K562 (cell line): ENCODE measurements at regions not wholly inside any gene's neighbourhood (a gene's known extent, or its start where the extent isn't known, plus 50 kb on each side); places are given as distances from the start of the nearest gene placed in this dataset.

ENCODE experiments used
- ATAC-seq: fragments of 200-7000 bp; cut with Tn5 transposase; 3 replicates; pipeline ENCODE4 v1.9.1; 2020; ENCODE audit warnings: moderate library complexity
- BruUV-seq: library from RNA; stranded (reverse); fragments of 400-500 nt; replicated peaks from 2 replicates; lab custom pipeline; 2021; lab: Mats Ljungman, UMichigan
- CTCF ChIA-PET: fragments of 300-600 bp; formaldehyde crosslinking; extraction: SDS; loops from one replicate; lab custom pipeline; 2021; ENCODE audit warnings: low intra/inter-chr PET ratio; lab: Yijun Ruan, JAX
- POLR2A ChIA-PET: fragments of 300-600, 350-650 bp; sonication (Branson Sonifier 250); formaldehyde crosslinking; extraction: SDS; loops from one replicate; lab custom pipeline; 2021; ENCODE audit warnings: antibody characterized with exemption, inconsistent platforms; lab: Yijun Ruan, JAX
- DNase-seq, 4 experiments: peaks; one replicate each; pipeline versions ENCODE4 v3.0.0 to v3.0.0-alpha.2; 2011 to 2018; ENCODE audit warnings: low spot score in 3 of 4, mixed read lengths in 3 of 4; ENCODE audit errors: extremely low read depth in 1 of 4
- FAIRE-seq: peaks from 2 replicates; lab custom pipeline; 2011; peaks lifted over from hg19 to GRCh38; lab: Jason Lieb, UNC
- H2AFZ ChIP-seq: 2 replicates; pipeline ENCODE4 v1.6.0; 2011; ENCODE audit warnings: low read depth, low read length, control low read depth, inconsistent platforms
- H3K27ac ChIP-seq: fragments of 200-600 bp; 3 replicates; pipeline ENCODE4 v1.8.0; 2011; ENCODE audit warnings: low read depth, mild to moderate bottlenecking, control low read depth, inconsistent platforms, low read length, moderate library complexity, mixed read lengths; ENCODE audit errors: extremely low read depth
- H3K27me3 ChIP-seq, 2 experiments: fragments of 300-600 bp in 1 of 2; 2 replicates in 1 of 2; 3 replicates in 1 of 2; pipeline versions ENCODE4 v1.6.0 to v1.8.0; 2011; ENCODE audit warnings: inconsistent platforms in 2 of 2, low read length in 2 of 2, mild to moderate bottlenecking in 1 of 2, mixed read lengths in 1 of 2, moderate library complexity in 1 of 2; ENCODE audit not compliant: control insufficient read depth in 2 of 2, insufficient read depth in 2 of 2
- H3K36me3 ChIP-seq: fragments of 300-600 bp; 3 replicates; pipeline ENCODE4 v1.8.0; 2011; ENCODE audit warnings: mild to moderate bottlenecking, low read length, inconsistent platforms; ENCODE audit not compliant: control insufficient read depth, insufficient read depth
- H3K4me1 ChIP-seq, 2 experiments: fragments of 200-600 bp in 1 of 2; replicated peaks in 1 of 2; 2 replicates in 1 of 2; 3 replicates in 1 of 2; pipeline versions ENCODE4 v1.5.1 to v1.8.0; 2011; ENCODE audit warnings: inconsistent platforms in 2 of 2, low read length in 2 of 2, mild to moderate bottlenecking in 1 of 2, mixed read lengths in 1 of 2, moderate library complexity in 1 of 2; ENCODE audit not compliant: control insufficient read depth in 2 of 2, insufficient read depth in 2 of 2
- H3K4me2 ChIP-seq: 2 replicates; pipeline ENCODE4 v1.6.1; 2011; ENCODE audit warnings: low read length, control low read depth, inconsistent platforms, mixed read lengths; ENCODE audit not compliant: insufficient read depth
- H3K4me3 ChIP-seq: fragments of 200-600 bp; sonication (generic), shearing (Covaris generic); 2 replicates; pipeline ENCODE4 v1.5.1; 2016; ENCODE audit warnings: control low read depth, inconsistent platforms
- H3K79me2 ChIP-seq: fragments of 200-600 bp; 3 replicates; pipeline ENCODE4 v1.8.0; 2011; ENCODE audit warnings: low read length, inconsistent platforms; ENCODE audit not compliant: control insufficient read depth, insufficient read depth
- H3K9ac ChIP-seq, 2 experiments: 2 replicates each; pipeline versions ENCODE4 v1.6.0 to v1.6.1; 2011; ENCODE audit warnings: low read depth in 2 of 2, low read length in 2 of 2, control low read depth in 1 of 2, inconsistent platforms in 1 of 2, mild to moderate bottlenecking in 1 of 2, mixed read lengths in 1 of 2; ENCODE audit not compliant: insufficient read depth in 1 of 2
- H3K9me1 ChIP-seq: one replicate; pipeline ENCODE4 v1.6.0; 2011; ENCODE audit warnings: inconsistent platforms, mild to moderate bottlenecking, low read length, moderate library complexity; ENCODE audit not compliant: control insufficient read depth, insufficient read depth
- H3K9me3 ChIP-seq: replicated peaks from 2 replicates; pipeline ENCODE4 v1.5.1; 2011; ENCODE audit warnings: low read depth, low read length, inconsistent platforms; ENCODE audit not compliant: control insufficient read depth, insufficient read depth
- H4K20me1 ChIP-seq: replicated peaks from 2 replicates; pipeline ENCODE4 v1.6.1; 2011; ENCODE audit warnings: low read length, inconsistent platforms, mixed read lengths; ENCODE audit not compliant: control insufficient read depth, insufficient read depth
- EP400 ChIP-seq: fragments of 450-650 bp; IDR thresholded peaks from 2 replicates; pipeline ENCODE4 v1.6.1; 2017; ENCODE audit warnings: antibody characterized with exemption, mild to moderate bottlenecking, moderate library complexity
- HSF4 ChIP-seq: fragments of 250-450 bp; sonication (Bioruptor Pico); IDR thresholded peaks from 2 replicates; pipeline ENCODE4 v2.1.2; 2022; ENCODE audit warnings: mild to moderate bottlenecking, moderate library complexity, borderline replicate concordance
- KHSRP ChIP-seq: fragments of 450-650 bp; IDR thresholded peaks from 2 replicates; pipeline ENCODE4 v1.6.1; 2017
- MAZ ChIP-seq, 2 experiments: fragments of 450-650 bp in 1 of 2; sonication (generic) in 1 of 2; formaldehyde crosslinking; IDR thresholded peaks in 1 of 2; conservative IDR thresholded peaks in 1 of 2; 2 replicates each; pipeline versions ENCODE4 v1.4.0 to v1.5.0; 2020; ENCODE audit warnings: mild to moderate bottlenecking in 1 of 2, missing genetic modification reagents in 1 of 2
- MYNN ChIP-seq, 2 experiments: sonication (generic); formaldehyde crosslinking in 1 of 2; IDR thresholded peaks; 2 replicates each; pipeline versions ENCODE4 v1.5.0 to v1.6.1; 2016 to 2020; ENCODE audit warnings: antibody characterized with exemption in 1 of 2, missing genetic modification reagents in 1 of 2
- NFIC ChIP-seq: fragments of 450-650 bp; IDR thresholded peaks from 2 replicates; pipeline ENCODE4 v1.6.1; 2017; ENCODE audit warnings: mild to moderate bottlenecking, inconsistent platforms
- NR2F6 ChIP-seq: fragments of 450-650 bp; formaldehyde crosslinking; IDR thresholded peaks from 2 replicates; pipeline ENCODE4 v1.4.0; 2020; ENCODE audit warnings: mild to moderate bottlenecking
- PCBP1 ChIP-seq: fragments of 200-400 bp; formaldehyde crosslinking; IDR thresholded peaks from 2 replicates; pipeline ENCODE4 v1.6.1; 2018; ENCODE audit warnings: mild to moderate bottlenecking, low read depth, low read length; ENCODE audit not compliant: poor library complexity, severe bottlenecking
- PHF8 ChIP-seq: fragments of 200-600 bp; sonication (generic); IDR thresholded peaks from 2 replicates; pipeline ENCODE4 v1.6.1; 2012; ENCODE audit warnings: mixed run types, mild to moderate bottlenecking, inconsistent platforms, low read length, moderate library complexity, borderline replicate concordance
- TCF7 ChIP-seq: sonication (generic); IDR thresholded peaks from 2 replicates; pipeline ENCODE4 v1.6.1; 2016; ENCODE audit warnings: antibody characterized with exemption, borderline replicate concordance
- TSC22D4 ChIP-seq: fragments of 450-650 bp; IDR thresholded peaks from 2 replicates; pipeline ENCODE4 v1.6.1; 2016; ENCODE audit warnings: missing genetic modification characterization, missing biosample characterization, control low read depth
- WGBS: fragments of 100-300 bp; shearing (Covaris generic); methylation state at CpG from one replicate; pipeline ENCODE4 v1.1.6; 2016; ENCODE audit warnings: low coverage, mixed read lengths; ENCODE audit not compliant: insufficient coverage; ENCODE audit errors: missing lambda C conversion rate; 5-methylcytosine and 5-hydroxymethylcytosine counted together
- in situ Hi-C: fragments of 300-500 bp; cut with MboI; formaldehyde crosslinking; loops from 4 replicates; pipeline ENCODE4 v1.15.0; 2018; ENCODE audit warnings: inconsistent platforms, mixed read lengths
- intact Hi-C: fragments of 100-400 bp; cut with micrococcal nuclease; formaldehyde crosslinking; loops from 2 replicates; pipeline ENCODE4 v1.14.2; 2022
- TF ChIP-seq, protein P1 (sequence below): fragments of 200-400 bp; formaldehyde crosslinking; IDR thresholded peaks from 2 replicates; pipeline ENCODE4 v1.6.1; 2017; ENCODE audit warnings: mild to moderate bottlenecking, low read depth, low read length, moderate library complexity
- TF ChIP-seq, protein P2 (sequence below), 2 experiments: fragments of 450-650 bp; IDR thresholded peaks; 2 replicates each; pipeline ENCODE4 v1.6.1; 2016; ENCODE audit warnings: mild to moderate bottlenecking in 2 of 2, borderline replicate concordance in 1 of 2, low read depth in 1 of 2, moderate library complexity in 1 of 2

DNA sequence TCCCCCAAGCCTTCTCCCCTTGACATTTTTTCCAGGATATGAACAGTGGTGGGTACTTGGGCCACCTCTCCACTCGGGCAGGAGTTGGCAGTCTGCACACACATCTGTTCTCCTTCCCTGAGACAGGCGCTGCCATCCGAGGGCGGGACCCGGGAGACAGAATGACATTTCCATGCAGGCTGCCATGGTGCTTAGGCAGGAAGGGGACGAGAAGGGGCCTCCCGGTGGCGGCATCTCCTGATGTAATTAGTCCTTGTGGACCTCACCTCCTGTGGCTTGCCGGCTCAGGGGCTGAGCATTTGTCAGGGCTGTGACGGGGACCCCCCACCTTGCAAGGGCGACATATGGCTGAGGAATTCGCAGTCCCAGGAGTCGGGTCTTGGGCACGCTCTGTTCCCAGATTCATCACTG is 197.2 kb downstream of the FOXL1 start:
- peaks cover 17 to 71% of the 10 kb centered on the region in 2 experiments; a peak in 4 of 5 replicates for H3K27me3 ChIP-seq
- ATAC-seq: no peak
- in situ Hi-C loops: no loop called here

More for the DNA sequence above, 197.2 kb downstream of the FOXL1 start:
- H3K79me2 ChIP-seq: no peaks in the 10 kb centered on the region
- DNase-seq (no peak), FAIRE-seq (no peak)
- H3K27ac ChIP-seq: no peak overlapping the region
- no TSS peak for BruUV-seq
- H3K4me3 ChIP-seq: no peak overlapping the region
- ChIA-PET CTCF (no interaction called here), POLR2A (no interaction called here)
- TF ChIP-seq PHF8 (no peak), KHSRP (no peak), TSC22D4 (tag) (no peak), NR2F6 (no peak), NFIC (no peak), PCBP1 (no peak), MAZ (CRISPR knock-in tag; conservative IDR thresholded peaks at IDR 0.05 in 1 of 2, IDR thresholded peaks at IDR 0.05 in 1 of 2) (no peak), EP400 (no peak), MYNN (IDR thresholded peaks at IDR 0.05) (no peak), MYNN (CRISPR knock-in tag; IDR thresholded peaks at IDR 0.05) (no peak), TCF7 (no peak), HSF4 (CRISPR knock-in tag) (no peak)
- TF ChIP-seq, protein P1, sequence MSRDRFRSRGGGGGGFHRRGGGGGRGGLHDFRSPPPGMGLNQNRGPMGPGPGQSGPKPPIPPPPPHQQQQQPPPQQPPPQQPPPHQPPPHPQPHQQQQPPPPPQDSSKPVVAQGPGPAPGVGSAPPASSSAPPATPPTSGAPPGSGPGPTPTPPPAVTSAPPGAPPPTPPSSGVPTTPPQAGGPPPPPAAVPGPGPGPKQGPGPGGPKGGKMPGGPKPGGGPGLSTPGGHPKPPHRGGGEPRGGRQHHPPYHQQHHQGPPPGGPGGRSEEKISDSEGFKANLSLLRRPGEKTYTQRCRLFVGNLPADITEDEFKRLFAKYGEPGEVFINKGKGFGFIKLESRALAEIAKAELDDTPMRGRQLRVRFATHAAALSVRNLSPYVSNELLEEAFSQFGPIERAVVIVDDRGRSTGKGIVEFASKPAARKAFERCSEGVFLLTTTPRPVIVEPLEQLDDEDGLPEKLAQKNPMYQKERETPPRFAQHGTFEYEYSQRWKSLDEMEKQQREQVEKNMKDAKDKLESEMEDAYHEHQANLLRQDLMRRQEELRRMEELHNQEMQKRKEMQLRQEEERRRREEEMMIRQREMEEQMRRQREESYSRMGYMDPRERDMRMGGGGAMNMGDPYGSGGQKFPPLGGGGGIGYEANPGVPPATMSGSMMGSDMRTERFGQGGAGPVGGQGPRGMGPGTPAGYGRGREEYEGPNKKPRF: no peak
- TF ChIP-seq, protein P2, sequence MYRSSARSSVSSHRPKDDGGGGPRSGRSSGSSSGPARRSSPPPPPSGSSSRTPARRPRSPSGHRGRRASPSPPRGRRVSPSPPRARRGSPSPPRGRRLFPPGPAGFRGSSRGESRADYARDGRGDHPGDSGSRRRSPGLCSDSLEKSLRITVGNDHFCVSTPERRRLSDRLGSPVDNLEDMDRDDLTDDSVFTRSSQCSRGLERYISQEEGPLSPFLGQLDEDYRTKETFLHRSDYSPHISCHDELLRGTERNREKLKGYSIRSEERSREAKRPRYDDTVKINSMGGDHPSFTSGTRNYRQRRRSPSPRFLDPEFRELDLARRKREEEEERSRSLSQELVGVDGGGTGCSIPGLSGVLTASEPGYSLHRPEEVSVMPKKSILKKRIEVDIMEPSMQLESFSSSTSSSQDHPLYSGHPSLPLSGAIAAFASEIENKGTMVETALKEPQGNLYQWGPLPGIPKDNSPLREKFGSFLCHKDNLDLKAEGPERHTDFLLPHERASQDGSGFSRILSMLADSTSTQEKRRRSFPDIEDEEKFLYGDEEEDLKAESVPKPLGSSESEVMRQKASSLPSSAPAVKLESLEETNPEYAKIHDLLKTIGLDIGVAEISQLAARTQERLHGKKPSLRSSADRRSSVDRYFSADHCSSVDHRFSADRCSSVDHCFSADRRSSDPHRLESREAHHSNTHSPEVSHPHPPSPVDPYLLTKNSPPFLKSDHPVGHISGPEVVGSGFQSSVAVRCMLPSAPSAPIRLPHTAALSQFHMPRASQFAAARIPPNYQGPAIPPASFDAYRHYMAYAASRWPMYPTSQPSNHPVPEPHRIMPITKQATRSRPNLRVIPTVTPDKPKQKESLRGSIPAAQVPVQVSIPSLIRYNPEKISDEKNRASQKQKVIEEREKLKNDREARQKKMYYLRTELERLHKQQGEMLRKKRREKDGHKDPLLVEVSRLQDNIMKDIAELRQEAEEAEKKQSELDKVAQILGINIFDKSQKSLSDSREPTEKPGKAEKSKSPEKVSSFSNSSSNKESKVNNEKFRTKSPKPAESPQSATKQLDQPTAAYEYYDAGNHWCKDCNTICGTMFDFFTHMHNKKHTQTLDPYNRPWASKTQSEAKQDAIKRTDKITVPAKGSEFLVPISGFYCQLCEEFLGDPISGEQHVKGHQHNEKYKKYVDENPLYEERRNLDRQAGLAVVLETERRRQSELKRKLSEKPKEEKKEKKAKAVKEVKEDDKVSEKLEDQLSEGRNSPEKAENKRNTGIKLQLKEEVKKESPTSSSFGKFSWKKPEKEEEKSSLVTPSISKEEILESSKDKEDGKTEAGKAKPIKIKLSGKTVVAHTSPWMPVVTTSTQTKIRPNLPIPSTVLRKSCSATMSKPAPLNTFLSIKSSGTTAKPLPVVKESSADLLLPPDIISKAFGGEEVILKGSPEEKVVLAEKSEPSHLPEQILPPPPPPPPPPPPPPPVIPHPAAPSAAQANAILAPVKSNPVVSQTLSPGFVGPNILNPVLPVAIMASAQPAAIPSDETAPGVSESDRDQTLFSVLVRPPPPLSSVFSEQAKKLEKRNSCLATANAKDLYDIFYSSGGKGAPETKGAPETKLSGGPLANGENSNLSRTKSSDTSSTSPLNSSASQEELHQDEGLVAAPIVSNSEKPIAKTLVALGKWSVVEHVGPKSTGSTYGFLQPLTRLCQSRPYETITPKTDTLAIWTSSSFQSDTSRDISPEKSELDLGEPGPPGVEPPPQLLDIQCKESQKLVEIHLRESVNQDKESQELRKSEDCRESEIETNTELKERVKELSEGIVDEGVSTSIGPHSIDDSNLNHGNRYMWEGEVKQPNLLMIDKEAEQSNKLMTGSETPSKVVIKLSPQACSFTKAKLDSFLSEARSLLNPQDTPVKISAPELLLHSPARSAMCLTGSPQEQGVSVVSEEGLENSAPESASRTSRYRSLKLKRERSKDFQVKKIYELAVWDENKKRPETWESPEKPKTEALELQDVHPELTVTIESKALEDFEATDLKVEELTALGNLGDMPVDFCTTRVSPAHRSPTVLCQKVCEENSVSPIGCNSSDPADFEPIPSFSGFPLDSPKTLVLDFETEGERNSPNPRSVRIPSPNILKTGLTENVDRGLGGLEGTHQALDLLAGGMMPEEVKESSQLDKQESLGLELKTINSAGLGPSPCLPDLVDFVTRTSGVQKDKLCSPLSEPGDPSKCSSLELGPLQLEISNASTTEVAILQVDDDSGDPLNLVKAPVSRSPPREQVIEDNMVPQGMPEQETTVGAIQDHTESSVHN (IDR thresholded peaks at IDR 0.05; ENCODE audit: borderline replicate concordance in 1 of 2, low read depth in 1 of 2): no peak
- intact Hi-C loops: no loop called here
- no peaks in the 10 kb centered on the region for H4K20me1 ChIP-seq
- no peak overlapping the region for H3K9ac ChIP-seq
- no peaks in the 10 kb centered on the region for H3K9me3 ChIP-seq
- H3K36me3 ChIP-seq: no peaks in the 10 kb centered on the region
- WGBS: under 1% methylated on average over 14 of the region's 14 CpGs
- no peaks in the 10 kb centered on the region for H3K4me1 ChIP-seq
- H3K4me2 ChIP-seq: no peak overlapping the region
- no peak overlapping the region for H2AFZ ChIP-seq
- H3K9me1 ChIP-seq: no peaks in the 10 kb centered on the region
